ENCODE measurements at regions not wholly inside any gene's neighbourhood (a gene's known extent, or its start where the extent isn't known, plus 50 kb on each side); places are given as distances from the start of the nearest gene placed in this dataset.

- no peak for DNase-seq (ENCODE audit: low read depth)
Observed at GRCh38 chr11:87423161-87423560, 385.4 kb downstream of the TMEM135 start.

- no peak for DNase-seq (ENCODE audit: low read depth)
Observed at GRCh38 chr11:87422566-87422965, 384.8 kb downstream of the TMEM135 start.

GRCh38 chr11:87421422-87421821 lies 383.7 kb downstream of the TMEM135 start:
- DNase-seq (ENCODE audit: low read depth): no peak

- no peak for DNase-seq (ENCODE audit: low read depth)
Observed at GRCh38 chr11:87417951-87418350, 380.2 kb downstream of the TMEM135 start.

- no peak for DNase-seq (ENCODE audit: low read depth)
Observed at GRCh38 chr11:87405843-87406242, 368.1 kb downstream of the TMEM135 start.

GRCh38 chr11:87405356-87405755 lies 367.6 kb downstream of the TMEM135 start:
- no peak for DNase-seq (ENCODE audit: low read depth)

GRCh38 chr11:87401653-87402052 lies 363.9 kb downstream of the TMEM135 start:
- no peak for DNase-seq (ENCODE audit: low read depth)

GRCh38 chr11:87399341-87399740 lies 361.6 kb downstream of the TMEM135 start:
- DNase-seq (ENCODE audit: low read depth): no peak

GRCh38 chr11:87398931-87399330 lies 361.2 kb downstream of the TMEM135 start:
- DNase-seq (ENCODE audit: low read depth): no peak

GRCh38 chr11:87397011-87397865 lies 359.5 kb downstream of the TMEM135 start:
- DNase-seq (ENCODE audit: low read depth): no peak

- DNase-seq (ENCODE audit: low read depth): no peak
Observed at GRCh38 chr11:87394924-87395323, 357.2 kb downstream of the TMEM135 start.

- DNase-seq (ENCODE audit: low read depth): no peak
Observed at GRCh38 chr11:87392665-87393064, 354.9 kb downstream of the TMEM135 start.

- no peak for DNase-seq (ENCODE audit: low read depth)
Observed at GRCh38 chr11:87391496-87391895, 353.8 kb downstream of the TMEM135 start.

GRCh38 chr11:87384078-87384729 lies 346.5 kb downstream of the TMEM135 start:
- DNase-seq (ENCODE audit: low read depth): no peak

GRCh38 chr11:87374038-87374807 lies 336.5 kb downstream of the TMEM135 start:
- DNase-seq (ENCODE audit: low read depth): no peak

Measured in activated T-cell treated with anti-CD3 and anti-CD28 coated beads for 48 hours (primary cell).